Epidermal melanocyte (primary cell): ENCODE measurements at regions not wholly inside any gene's neighbourhood (a gene's known extent, or its start where the extent isn't known, plus 50 kb on each side); places are given as distances from the start of the nearest gene placed in this dataset.
"Not testable (repeated sequence)": the region's sequence is repeated elsewhere in the genome, so short reads cannot be mapped to it uniquely, and the experiment has no call there.

Source experiments
- DNase-seq: peaks from one replicate; pipeline ENCODE4 v3.0.0; 2011; ENCODE audit warnings: low spot score; ENCODE audit not compliant: insufficient read length

DNA sequence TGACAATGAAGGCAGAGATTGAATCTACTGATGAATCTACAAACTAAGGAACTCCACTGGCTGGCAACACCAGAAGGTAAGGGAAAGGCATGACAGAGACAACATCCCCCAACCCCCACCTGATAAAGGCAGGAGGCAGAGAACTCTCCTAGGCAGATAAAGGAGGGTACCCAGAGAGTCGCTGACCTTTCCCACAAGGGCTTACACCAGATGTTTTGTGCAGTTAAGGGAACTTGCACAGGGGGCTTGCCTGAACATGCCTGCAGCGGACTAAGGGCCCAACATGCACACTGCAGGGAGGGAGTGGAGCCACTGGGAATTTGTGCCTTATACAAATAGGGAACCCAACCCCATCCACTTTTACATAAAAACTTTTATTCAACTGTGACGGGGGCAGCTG lies 1996.9 kb upstream of the RAG2 start:
- no peak for DNase-seq

- no peak for DNase-seq
Observed at GRCh38 chr11:38593649-38594048, 1995.6 kb upstream of the RAG2 start.

- DNase-seq = no peak
Observed at GRCh38 chr11:38582756-38583155, 1984.7 kb upstream of the RAG2 start.

DNA sequence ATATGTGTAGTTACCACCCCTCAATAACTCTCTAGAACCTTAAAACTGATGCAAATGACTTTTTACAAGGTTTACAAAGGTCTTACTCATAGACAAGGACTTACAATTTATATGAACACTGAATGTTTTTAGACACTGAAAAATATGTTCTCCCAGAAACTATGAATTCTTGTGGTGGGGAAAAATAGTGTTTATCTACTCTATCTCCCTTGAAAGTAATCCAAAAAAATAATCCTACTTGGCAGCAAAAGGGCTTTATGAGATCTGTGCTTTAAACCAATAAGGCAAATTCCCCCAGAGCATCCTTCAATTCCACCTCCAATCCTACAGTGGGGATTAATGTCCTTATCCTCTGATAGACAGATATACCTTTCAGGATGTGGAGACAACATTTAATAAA lies 1984.1 kb upstream of the RAG2 start:
- no peak for DNase-seq

- no peak for DNase-seq
Observed at GRCh38 chr11:38577769-38578168, 1979.7 kb upstream of the RAG2 start.

GRCh38 chr11:38562562-38562961 lies 1964.5 kb upstream of the RAG2 start:
- DNase-seq = no peak

DNA sequence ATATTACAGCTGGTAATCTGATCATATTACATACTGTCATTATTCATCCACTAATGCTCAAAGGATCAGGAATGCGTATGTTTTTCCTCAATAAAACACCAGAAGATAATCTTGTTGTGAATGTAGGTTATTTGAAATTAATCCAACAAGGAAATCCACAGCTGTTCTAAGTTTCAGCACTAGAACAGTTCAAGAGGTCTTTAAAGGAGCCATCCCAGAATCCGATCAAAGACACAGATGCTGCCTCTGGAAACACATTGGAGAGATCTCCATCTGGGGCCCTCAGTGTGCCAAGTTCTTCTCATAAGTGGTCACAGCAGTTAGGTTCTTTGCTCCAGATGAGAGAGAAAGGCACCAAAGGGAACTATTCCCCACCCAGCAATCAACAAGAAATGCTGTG lies 1955.1 kb upstream of the RAG2 start:
- DNase-seq = no peak

- no peak for DNase-seq
Observed at GRCh38 chr11:38547462-38547861, 1949.4 kb upstream of the RAG2 start.

- DNase-seq = no peak
Observed at GRCh38 chr11:38543986-38544385, 1946.0 kb upstream of the RAG2 start.

GRCh38 chr11:38543311-38543710 lies 1945.3 kb upstream of the RAG2 start:
- no peak for DNase-seq

DNA sequence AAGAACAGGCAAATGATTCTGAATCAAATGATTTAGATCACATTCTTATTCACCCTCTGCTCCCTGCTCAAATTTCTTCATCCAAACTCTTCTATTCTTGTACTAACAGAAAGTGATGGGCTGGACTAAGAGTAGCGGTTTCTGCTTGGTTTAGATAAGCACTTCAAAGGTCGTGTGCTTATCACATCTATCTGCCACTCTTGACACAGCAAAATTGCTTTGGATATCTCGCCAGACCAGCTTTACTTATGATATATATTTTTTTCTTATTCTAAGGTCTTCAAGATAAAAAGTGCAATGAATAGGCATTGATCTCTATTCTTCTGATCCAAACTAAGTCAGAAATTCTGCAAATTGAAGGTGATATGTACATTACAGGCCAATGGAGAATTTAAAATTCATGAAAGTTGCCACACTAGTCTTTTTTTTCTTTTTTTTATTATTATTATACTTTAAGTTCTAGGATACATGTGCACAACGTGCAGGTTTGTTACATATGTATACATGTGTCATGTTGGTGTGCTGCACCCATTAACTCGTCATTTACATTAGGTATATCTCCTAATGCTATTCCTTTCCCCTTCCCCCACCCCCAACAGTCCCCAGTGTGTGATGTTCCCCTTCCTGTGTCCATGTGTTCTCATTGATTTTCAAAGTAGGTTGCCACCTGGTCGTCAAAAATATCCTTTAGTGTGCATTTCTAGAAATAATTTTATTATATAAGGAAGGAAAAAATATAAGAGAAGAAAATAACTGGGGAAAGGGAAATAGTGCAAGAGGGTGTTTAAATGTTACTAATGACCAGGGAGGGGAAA lies 1941.0 kb upstream of the RAG2 start:
- DNase-seq = no peak

- no peak for DNase-seq
Observed at GRCh38 chr11:38530226-38530625, 1932.2 kb upstream of the RAG2 start.

DNA sequence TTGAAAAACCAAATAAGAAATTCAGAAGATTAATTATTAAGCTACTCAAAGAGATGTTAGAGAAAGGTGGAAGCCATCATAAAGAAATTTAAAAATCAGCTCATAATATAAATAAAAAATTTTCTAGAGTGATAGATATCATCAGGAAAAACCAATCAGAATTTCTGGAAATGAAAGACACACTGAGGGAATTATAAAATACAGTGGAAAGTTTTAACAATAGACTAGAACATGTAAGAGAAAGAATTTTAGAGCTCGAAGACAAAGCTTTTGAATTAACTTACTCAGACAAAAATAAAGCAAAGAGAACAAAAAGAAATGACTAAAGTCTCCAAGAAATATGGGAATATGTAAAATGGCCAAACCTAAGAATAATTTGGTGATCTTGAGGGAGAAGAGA lies 1926.9 kb upstream of the RAG2 start:
- no peak for DNase-seq

DNA sequence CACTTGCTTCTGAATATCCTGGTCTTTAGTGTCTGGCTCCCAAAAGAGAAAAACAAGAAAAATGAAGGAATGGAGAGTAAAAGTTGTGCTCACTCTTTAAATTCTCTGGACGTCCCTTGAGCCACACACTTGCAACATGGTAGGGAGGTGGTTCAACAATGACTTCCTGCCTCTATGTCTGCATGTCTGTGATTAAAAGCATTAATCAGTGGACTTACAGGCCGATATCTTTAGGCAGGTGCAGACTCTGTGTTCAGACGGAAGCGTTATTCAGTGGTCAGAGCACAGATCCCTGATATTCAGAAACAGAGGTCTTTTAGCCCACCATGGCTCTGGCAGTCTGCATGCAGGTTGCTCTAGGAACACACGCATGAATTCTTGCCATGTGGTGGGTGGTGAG lies 1920.0 kb upstream of the RAG2 start:
- no peak for DNase-seq

DNA sequence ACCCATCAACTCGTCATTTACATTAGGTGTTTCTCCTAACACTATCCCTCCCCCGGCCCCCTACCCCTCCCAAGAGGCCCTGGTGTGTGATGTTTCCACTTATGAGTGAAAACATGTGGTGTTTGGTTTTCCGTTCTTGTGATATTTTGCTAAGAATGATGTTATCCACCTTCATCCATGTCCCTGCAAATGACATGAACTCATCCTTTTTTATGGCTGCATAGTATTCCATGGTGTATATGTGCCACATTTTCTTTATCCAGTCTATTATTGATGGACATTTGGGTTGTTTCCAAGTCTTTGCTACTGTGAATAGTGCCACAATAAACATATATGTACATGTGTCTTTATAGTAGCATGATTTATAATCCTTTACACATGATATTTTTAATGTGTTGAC lies 1914.8 kb upstream of the RAG2 start:
- DNase-seq = not testable (repeated sequence)

- no peak for DNase-seq
Observed at GRCh38 chr11:38510041-38510440, 1912.0 kb upstream of the RAG2 start.

DNA sequence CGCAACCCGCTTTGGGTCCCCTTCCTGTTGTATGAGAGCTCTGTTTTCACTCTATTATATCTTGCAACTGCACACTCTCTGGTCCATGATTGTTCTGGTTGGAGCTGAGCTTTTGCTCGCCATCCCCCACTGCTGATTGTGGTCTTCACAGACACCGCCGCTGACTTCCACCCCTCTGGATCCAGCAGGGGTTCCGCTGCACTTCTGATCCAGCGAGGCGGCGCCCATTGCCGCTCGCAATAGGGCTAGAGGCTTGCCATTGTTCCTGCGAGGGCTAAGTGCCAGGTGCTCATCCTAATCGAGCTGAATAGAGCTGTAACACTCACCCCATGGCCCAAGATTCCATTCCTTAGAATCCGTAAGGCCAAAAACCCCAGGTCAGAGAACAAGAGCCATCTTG lies 1905.8 kb upstream of the RAG2 start:
- DNase-seq = no peak

GRCh38 chr11:38498721-38499120 lies 1900.7 kb upstream of the RAG2 start:
- no peak for DNase-seq

GRCh38 chr11:38491986-38492385 lies 1894.0 kb upstream of the RAG2 start:
- no peak for DNase-seq

DNA sequence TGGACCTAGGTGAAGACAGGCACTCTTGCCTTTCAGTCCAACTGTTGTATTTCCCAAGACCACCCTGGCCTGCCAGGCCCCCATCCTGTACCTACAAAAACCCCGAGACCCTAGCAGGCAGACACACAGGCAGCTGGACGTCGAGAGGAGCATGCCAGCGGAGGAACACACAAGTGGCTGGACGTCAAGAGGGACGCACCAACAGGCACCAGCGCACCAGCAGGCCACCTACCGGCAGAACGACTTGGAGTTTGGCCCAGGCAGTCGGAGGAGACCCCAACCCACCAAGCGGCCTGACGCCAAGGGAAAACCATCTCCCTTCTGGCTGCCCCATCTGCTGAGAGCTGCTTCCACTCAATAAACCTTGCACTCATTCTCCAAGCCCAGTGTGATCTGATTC lies 1883.4 kb upstream of the RAG2 start:
- DNase-seq = no peak

DNA sequence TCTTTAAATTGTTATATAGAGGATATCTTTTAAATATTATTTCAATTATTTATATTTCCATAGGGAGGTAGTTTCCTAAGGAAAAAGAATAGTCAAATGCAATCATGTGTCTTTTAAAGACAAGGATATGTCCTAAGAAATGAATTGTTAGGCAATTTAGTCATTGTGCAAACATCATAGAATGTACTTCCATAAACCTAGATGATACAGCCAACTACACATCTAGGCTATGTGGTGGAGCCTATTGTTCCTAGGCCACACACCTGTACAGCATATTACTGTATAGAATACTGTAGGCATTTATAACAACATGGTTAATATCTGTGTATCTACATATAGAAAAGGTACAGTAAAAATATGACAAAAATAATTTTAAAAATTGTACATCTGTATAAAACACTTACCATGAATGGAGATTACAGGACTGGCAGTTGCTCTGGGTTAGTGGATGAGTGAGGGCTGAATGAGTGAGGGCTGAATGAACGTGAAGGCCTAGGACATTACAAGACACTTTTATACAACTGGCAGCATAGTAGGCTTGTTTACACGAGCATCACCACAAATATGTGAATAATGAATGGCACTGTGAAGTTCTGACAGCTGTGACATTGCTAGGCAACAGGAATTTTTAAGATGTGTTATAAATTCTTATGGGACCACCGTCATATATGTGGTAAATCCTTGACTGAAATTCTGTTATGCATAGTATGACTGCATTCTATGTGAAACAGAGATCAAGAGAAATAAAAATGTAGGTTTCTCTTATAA lies 1879.0 kb upstream of the RAG2 start:
- no peak for DNase-seq

- no peak for DNase-seq
Observed at GRCh38 chr11:38461751-38462150, 1863.7 kb upstream of the RAG2 start.

GRCh38 chr11:38460896-38461295 lies 1862.9 kb upstream of the RAG2 start:
- DNase-seq = no peak
